GM21360 (cell line): ENCODE measurements at regions not wholly inside any gene's neighbourhood (a gene's known extent, or its start where the extent isn't known, plus 50 kb on each side); places are given as distances from the start of the nearest gene placed in this dataset.
"Not testable (repeated sequence)": the region's sequence is repeated elsewhere in the genome, so short reads cannot be mapped to it uniquely, and the experiment has no call there.

Experiments used
- ATAC-seq: cut with Tn5 transposase; IDR thresholded peaks from one replicate; pipeline ENCODE4 v1.9.1; 2021; ENCODE audit warnings: mild to moderate bottlenecking, moderate library complexity; ENCODE audit not compliant: unreplicated experiment

DNA sequence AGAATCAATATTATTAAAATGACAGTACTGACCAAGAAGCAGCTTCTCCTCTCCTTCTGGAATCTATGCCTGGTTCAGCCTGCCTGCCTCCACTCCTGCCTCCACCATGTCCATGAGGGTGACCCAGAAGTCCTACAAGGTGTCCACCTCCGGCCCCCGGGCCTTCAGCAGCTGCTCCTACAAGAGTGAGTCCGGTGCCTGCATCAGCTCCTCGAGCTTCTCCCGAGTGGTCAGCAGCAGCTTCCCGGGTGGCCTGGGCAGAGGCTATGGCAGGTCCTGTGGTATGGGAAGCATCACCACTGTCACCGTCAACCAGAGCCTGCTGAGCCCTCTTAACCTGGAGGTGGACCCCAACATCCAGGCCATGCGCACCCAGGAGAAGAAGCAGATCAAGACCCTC is 822.4 kb upstream of the NEGR1 start:
- no peak for ATAC-seq

GRCh38 chr1:73100216-73100615 is 817.9 kb upstream of the NEGR1 start:
- ATAC-seq, result no peak

DNA sequence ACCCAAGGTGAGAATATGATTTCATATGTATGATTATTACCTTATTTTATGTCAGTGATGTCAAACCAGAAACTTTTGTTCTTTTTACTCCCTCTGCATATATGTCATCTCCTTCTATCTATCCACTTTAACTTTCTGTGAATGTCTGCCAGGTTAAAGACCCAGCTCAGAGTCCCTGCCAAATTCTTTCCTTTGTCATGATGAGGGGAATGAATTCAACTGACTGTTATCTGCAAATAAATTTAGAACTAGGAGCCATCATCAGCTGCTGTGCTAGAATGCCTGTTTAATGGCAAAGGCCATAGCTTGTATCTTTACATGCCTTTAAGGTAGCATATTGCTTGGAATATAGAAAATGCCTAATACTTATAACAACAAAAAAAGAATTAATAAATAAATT is 815.6 kb upstream of the NEGR1 start:
- no peak for ATAC-seq

DNA sequence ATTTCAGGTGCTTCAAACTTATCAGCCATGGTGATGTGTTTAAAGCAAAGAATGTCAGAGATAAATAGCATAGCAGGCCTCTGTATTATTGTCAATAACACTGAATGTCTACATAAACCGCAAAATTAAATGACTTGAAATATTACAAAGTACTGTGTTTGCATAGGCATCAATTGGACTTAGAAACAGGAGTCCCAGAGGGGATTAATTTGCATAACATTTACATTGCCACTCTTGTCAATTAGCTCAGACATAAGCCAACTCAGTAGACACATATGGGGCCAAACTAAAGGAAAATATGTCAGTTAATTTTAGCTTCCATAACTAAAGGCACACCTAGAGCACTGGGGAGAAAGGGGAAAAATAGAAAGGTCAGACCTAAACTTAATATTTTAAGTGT is 814.5 kb upstream of the NEGR1 start:
- ATAC-seq, result no peak

DNA sequence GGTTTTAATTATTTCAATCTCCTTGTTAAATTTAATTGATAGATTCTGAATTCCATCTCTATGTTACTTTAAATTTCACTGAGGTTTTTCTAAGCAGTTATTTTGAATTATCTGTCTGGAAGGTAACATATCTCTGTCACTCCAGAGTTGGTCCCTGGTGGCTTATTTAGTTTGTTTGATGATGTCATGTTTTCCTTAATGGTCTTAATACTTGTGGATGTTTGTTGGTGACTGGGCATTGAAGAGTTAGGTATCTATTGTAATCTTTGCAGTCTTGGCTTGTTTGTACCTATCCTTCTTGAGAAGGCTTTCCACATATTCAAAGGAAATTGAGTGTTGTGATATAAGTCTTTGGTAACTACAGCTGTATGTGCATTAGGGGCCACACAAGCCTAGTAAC is 810.0 kb upstream of the NEGR1 start:
- no peak for ATAC-seq

DNA sequence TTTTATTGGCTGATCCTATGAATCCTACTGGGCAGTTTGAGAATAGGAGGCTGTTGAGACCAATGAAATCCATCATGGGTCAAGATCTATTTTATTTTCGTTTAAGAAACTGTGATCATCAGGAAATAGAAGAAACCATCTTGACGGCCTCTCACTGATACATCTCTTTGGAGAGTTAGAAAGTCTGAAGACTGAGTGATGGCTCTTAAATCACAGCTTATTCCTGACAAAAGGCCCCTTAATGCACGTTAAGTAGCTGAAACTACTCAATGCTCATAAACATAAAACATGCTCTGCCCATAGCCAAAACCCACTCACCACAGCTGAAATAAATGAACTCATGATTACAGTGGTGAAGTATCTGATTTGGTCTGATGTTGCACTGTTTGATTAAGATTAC is 784.5 kb upstream of the NEGR1 start:
- no peak for ATAC-seq

DNA sequence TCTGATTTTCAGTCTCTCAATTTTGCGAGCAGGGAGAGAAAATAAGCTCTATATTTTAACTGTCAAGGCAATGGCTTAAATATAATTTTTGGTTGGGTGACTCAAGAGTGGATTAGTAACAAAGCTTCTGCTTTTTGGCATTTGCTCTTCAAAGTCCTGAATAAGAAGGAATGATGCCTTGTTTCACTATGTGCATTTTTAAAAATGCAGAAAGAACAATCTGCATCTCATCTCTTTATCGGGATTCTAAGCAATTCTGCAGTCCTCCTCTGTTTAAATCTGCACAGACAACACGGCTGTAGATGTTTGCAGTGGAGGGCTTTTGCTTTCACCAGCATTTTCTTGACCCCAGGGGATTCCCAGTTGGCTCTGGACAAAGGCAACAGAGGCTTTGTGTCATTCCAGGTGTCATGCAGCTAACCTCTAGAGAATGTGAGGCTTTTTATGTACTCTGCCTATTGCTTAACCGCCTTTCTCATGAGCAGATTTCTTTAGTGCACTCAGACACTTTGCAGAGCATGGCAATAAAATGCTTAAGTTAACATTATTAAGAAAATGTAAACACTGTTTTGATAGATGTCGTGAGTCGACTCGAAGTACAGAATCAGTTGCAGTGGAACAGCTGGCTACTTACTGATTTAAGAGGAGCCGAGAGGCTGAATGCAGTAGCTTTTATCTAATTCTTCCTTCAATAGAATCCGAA is 783.2 kb upstream of the NEGR1 start:
- ATAC-seq, result no peak

DNA sequence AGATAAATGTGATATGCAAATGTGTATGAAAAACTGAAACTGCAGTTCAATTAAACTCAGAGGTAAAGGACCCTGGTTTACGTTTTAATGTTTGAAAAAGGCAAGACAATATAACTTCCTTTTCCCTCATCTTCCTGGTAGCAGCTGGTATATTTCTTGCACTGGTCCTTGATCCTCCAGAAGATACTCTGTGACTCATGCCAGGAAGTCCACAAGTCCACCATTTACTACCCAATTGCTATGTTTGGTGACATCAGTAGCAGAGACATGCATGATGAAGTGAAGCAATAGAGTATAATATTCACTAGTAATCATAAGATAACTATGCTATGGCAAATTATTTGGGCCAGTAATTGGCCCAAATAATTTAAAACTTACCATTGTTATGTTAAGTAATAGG is 774.5 kb upstream of the NEGR1 start:
- no peak for ATAC-seq

- no peak for ATAC-seq
Observed at GRCh38 chr1:73044241-73045036, 762.1 kb upstream of the NEGR1 start.

DNA sequence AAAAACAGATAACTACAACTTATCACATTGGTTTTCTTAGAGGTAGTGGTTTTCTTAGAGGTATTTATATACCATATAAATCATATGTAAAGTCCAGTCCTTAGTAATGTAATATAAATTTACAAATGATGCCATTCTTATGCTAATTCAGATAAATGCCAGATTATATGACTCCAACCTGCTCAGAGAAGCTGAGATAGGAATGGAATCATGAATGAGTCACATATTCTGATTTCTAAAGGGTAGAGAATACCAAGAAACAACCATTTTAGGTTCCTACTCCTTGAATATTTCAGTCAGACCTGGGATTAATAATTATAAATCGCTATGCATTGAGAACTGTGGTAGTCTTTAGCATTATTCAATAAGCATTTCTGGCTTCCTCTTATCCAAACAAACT is 760.1 kb upstream of the NEGR1 start:
- ATAC-seq, result no peak

GRCh38 chr1:73040811-73041210 is 758.5 kb upstream of the NEGR1 start:
- ATAC-seq, result no peak

GRCh38 chr1:73034271-73034670 is 751.9 kb upstream of the NEGR1 start:
- ATAC-seq, result no peak

DNA sequence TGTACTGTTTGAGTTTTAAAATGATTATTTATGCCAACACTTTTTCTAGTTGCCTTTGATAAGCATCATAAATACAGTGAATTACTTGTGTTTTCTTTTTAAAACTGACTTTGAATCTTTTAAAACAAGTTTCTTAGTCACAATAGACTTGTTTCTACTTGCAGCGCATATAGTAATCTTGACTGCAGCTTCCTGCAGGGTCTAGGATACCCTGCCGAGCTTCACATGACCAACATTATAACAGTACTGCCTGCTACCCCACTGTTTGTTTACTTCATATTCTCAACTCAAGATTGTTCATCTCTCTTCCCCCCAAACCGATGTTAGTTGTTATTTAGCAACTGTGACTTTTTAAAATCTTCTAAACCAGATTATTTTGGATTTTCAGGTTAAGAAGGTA is 751.3 kb upstream of the NEGR1 start:
- ATAC-seq, result no peak

DNA sequence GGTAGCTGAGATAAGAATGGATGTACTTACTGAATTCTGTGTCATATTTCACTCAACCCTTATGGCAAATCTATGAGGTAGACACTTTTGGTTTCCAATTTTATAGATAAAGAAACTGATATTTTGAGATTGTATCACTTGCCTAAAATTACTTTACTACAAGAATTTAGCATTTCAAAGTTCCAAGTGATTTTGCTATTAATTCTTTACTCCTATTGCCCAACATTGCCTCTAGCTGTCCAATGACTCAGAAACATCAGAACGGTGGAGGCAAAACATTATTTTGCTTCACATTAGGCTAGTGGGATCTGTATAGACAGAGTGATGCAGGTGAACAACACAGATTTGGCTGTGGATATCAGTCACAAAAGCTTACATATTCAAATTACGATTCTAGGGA is 747.2 kb upstream of the NEGR1 start:
- no peak for ATAC-seq

- no peak for ATAC-seq
Observed at GRCh38 chr1:73026114-73026513, 743.8 kb upstream of the NEGR1 start.

DNA sequence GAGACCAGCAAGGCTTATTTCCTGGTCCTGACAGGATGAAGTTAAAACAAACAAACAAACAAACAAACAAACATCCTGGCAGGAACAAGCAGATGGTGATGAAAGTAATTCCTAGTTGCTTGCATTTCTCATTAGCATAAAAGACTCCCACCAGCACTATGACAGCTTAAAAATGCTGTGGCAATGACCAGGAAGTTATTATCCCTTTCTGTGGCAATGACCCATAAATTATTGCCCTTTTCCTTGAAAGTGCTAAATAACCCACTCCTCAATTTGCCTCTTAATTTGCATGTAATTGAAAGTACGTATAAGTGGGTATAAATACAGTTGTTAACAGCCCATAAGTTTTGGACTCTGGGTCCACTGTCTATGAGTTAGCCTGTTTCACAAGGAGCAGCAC is 727.6 kb upstream of the NEGR1 start:
- no peak for ATAC-seq

- no peak for ATAC-seq
Observed at GRCh38 chr1:73009311-73009710, 727.0 kb upstream of the NEGR1 start.

DNA sequence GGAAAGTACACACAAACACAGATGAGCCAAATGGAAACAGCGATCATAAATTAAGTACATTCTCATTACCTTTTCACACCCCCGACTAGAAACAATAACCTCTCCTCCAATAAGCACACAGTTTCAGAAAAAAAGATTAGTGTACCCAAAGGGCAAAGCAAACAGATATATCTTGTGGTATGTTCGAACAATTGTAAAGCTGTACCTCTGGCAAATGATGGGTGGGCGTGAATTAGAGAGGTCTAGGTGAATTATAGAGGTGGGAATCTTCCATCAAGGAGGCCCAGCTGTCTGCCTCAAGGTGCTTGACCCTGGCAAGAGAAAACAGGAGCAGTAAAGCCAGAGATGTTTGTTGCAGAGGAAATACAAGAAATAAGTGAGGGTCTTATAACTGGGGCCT is 715.3 kb upstream of the NEGR1 start:
- ATAC-seq, result no peak

- ATAC-seq, result no peak
Observed at GRCh38 chr1:72997041-72997440, 714.7 kb upstream of the NEGR1 start.

DNA sequence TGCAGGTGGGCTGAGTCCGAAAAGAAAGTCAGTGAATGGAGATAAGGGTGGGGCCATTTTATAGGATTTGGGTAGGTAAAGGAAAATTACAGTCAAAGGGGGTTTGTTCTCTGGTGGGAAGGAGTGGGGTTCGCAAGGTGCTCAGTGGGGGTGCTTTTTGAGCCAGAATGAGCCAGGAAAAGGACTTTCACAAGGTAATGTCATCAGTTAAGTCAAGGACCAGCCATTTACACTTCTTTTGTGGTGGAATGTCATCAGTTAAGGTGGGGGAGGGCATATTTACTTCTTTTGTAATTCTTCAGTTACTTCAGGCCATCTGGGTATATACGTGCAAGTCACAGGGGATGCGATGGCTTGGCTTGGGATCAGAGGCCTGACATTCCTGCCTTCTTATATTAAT is 705.5 kb upstream of the NEGR1 start:
- not testable (repeated sequence) for ATAC-seq

DNA sequence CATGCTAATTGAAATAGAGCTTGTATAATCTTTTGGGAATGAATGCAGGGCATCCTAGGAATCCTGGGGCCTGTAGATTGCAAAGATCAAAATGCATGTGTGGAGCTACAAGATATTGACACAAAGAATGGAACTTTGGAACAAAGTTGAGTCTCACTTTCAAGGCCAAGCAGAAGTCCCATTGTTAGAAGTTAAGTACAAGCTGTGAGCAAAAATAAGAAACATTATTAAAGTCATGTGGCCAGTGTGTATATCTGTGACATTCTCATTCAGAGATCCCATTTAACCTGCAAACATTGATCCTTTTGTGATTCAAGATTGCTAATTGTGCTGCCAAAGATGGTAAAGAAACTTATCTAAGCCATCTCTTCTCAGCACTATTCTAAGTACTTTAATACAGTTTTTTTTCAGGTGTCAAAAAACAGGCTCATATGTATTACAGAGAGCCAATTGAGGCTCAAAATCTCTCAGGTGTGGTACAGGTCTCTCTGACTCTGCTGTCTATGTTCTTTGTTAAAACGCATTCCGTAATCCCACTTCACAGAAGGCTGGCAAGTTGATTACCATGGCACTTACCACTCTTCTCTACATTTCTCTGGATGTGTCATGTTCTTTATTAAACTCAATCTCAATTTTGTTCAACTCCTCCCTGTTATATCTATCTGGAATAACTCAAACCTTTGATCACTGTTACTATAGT is 704.4 kb upstream of the NEGR1 start:
- ATAC-seq, result no peak

GRCh38 chr1:72985024-72985423 is 702.7 kb upstream of the NEGR1 start:
- ATAC-seq, result not testable (repeated sequence)
